ENCODE measurements at regions not wholly inside any gene's neighbourhood (a gene's known extent, or its start where the extent isn't known, plus 50 kb on each side); places are given as distances from the start of the nearest gene placed in this dataset.
A peak's percentile ranks its signal among the peaks of the same experiment; 100 is the strongest.

- H3K9me3 ChIP-seq, result peaks cover 0 to 6% (median 0%) of the 10 kb centered on the region in 8 donors
- WGBS, 5 donors, result 83 to 98% (median 91%) methylated on average over 8 of the region's 8 CpGs
- H3K27me3 ChIP-seq (replicated peaks in 1 of 7), result no peaks in the 10 kb centered on the region
- no peak for DNase-seq
- peak overlapping the region in 7 of 8 donors; percentile 32 to 76 (median 69) for H3K27ac ChIP-seq
- no peaks in the 10 kb centered on the region for H3K4me1 ChIP-seq
- TF ChIP-seq POLR2A (IDR thresholded peaks at IDR 0.05), result no peak
- TF ChIP-seq CTCF (IDR thresholded peaks at IDR 0.05 in 8 of 11, conservative IDR thresholded peaks at IDR 0.05 in 3 of 11), result no peak
- no peak for TF ChIP-seq POLR2AphosphoS5 (IDR thresholded peaks at IDR 0.05)
- no peaks in the 10 kb centered on the region for H3K36me3 ChIP-seq
- H3K4me3 ChIP-seq, result no peak overlapping the region
- intact Hi-C loops (cut with DNase I; ENCODE audit: low total_unique reads), result no loop called here
These were observed 59.6 kb upstream of the PLEKHG3 start for GRCh38 chr14:64644629-64645028.

GRCh38 chr14:64645220-64645892 lies 58.9 kb upstream of the PLEKHG3 start:
- Histone ChIP-seq H3K36me3 (no peaks in the 10 kb centered on the region), H3K4me3 (no peak overlapping the region), H3K9me3 (peaks cover 0 to 6% (median 0%) of the 10 kb centered on the region in 8 donors), H3K4me1 (no peaks in the 10 kb centered on the region), H3K27me3 (replicated peaks in 1 of 7) (no peaks in the 10 kb centered on the region), H3K27ac (peak overlapping the region in 7 of 8 donors; percentile 32 to 76 (median 69))
- intact Hi-C loops (cut with DNase I; ENCODE audit: low total_unique reads), result no loop called here
- no peak for DNase-seq
- TF ChIP-seq POLR2A (IDR thresholded peaks at IDR 0.05) (no peak), POLR2AphosphoS5 (IDR thresholded peaks at IDR 0.05) (peak in 1 of 3 donors; percentile 28)
- 66 to 80% (median 75%) methylated on average over 10 of the region's 10 CpGs for WGBS, 5 donors

GRCh38 chr14:64646103-64646502 lies 58.1 kb upstream of the PLEKHG3 start:
- Histone ChIP-seq H3K27me3 (replicated peaks in 1 of 7) (no peaks in the 10 kb centered on the region), H3K4me3 (no peak overlapping the region), H3K9me3 (peaks cover 0 to 6% (median 0%) of the 10 kb centered on the region in 8 donors), H3K36me3 (no peaks in the 10 kb centered on the region), H3K27ac (peak overlapping the region in 7 of 8 donors; percentile 30 to 76 (median 54)), H3K4me1 (no peaks in the 10 kb centered on the region)
- intact Hi-C loops (cut with DNase I; ENCODE audit: low total_unique reads), result no loop called here
- TF ChIP-seq POLR2AphosphoS5 (IDR thresholded peaks at IDR 0.05) (no peak), CTCF (IDR thresholded peaks at IDR 0.05 in 8 of 11, conservative IDR thresholded peaks at IDR 0.05 in 3 of 11) (no peak), POLR2A (IDR thresholded peaks at IDR 0.05) (no peak)
- 71 to 90% (median 85%) methylated on average over 5 of the region's 5 CpGs for WGBS, 5 donors
- no peak for DNase-seq

GRCh38 chr14:64649383-64649998 lies 54.7 kb upstream of the PLEKHG3 start:
- Histone ChIP-seq H3K4me3 (no peak overlapping the region), H3K4me1 (peaks cover 0 to 10% (median 3%) of the 10 kb centered on the region in 6 donors), H3K9me3 (no peaks in the 10 kb centered on the region), H3K27ac (peak overlapping the region in 1 of 8 donors; percentile 16), H3K27me3 (replicated peaks in 1 of 7) (no peaks in the 10 kb centered on the region), H3K36me3 (no peaks in the 10 kb centered on the region)
- 64 to 85% (median 68%) methylated on average over 13 of the region's 13 CpGs for WGBS, 5 donors
- no peak for TF ChIP-seq POLR2A (IDR thresholded peaks at IDR 0.05)
- TF ChIP-seq POLR2AphosphoS5 (IDR thresholded peaks at IDR 0.05), result no peak
- TF ChIP-seq CTCF (IDR thresholded peaks at IDR 0.05 in 8 of 11, conservative IDR thresholded peaks at IDR 0.05 in 3 of 11), result no peak
- intact Hi-C loops (cut with DNase I; ENCODE audit: low total_unique reads), result no loop called here
- DNase-seq, result no peak

Data from spleen (tissue), 11 donors.